ENCODE measurements at regions not wholly inside any gene's neighbourhood (a gene's known extent, or its start where the extent isn't known, plus 50 kb on each side); places are given as distances from the start of the nearest gene placed in this dataset.
A peak's percentile ranks its signal among the peaks of the same experiment; 100 is the strongest.

GRCh38 chr6:91796603-91797002 lies 1209.7 kb upstream of the MAP3K7 start:
- ChIA-PET POLR2A (ENCODE audit: low non-redundant PET) (no interaction called here), CTCF (no interaction called here)
- no peak overlapping the region for H3K27ac ChIP-seq
- TF ChIP-seq, protein P1, sequence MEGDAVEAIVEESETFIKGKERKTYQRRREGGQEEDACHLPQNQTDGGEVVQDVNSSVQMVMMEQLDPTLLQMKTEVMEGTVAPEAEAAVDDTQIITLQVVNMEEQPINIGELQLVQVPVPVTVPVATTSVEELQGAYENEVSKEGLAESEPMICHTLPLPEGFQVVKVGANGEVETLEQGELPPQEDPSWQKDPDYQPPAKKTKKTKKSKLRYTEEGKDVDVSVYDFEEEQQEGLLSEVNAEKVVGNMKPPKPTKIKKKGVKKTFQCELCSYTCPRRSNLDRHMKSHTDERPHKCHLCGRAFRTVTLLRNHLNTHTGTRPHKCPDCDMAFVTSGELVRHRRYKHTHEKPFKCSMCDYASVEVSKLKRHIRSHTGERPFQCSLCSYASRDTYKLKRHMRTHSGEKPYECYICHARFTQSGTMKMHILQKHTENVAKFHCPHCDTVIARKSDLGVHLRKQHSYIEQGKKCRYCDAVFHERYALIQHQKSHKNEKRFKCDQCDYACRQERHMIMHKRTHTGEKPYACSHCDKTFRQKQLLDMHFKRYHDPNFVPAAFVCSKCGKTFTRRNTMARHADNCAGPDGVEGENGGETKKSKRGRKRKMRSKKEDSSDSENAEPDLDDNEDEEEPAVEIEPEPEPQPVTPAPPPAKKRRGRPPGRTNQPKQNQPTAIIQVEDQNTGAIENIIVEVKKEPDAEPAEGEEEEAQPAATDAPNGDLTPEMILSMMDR (conservative IDR thresholded peaks at IDR 0.05; ENCODE audit: low read depth) = no peak
- no peak for DNase-seq (ENCODE audit: low spot score)

DNA sequence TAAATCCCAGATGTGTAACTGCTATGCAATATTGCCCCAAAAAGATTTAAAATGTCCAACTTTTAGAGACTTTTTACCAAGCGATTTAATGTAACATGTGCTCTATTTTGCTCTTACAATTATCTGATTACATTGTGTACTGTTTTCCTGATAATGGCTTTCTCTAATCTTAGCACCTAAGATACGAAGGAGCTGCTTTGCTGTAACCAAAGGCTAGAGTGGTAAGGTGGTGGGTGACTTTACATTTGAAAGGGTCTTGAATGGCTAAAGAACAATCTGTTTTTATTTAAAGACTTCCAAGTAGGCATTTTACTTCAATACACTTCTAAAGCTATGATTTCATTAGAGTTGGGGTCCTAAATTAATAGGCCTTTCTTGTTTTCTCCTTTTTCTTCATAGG lies 1201.6 kb upstream of the MAP3K7 start:
- no peak for DNase-seq (ENCODE audit: low spot score)
- CTCF ChIA-PET = no interaction called here
- TF ChIP-seq, protein P1 (conservative IDR thresholded peaks at IDR 0.05; ENCODE audit: low read depth) = no peak
- POLR2A ChIA-PET (ENCODE audit: low non-redundant PET) = no interaction called here
- H3K27ac ChIP-seq = no peak overlapping the region

DNA sequence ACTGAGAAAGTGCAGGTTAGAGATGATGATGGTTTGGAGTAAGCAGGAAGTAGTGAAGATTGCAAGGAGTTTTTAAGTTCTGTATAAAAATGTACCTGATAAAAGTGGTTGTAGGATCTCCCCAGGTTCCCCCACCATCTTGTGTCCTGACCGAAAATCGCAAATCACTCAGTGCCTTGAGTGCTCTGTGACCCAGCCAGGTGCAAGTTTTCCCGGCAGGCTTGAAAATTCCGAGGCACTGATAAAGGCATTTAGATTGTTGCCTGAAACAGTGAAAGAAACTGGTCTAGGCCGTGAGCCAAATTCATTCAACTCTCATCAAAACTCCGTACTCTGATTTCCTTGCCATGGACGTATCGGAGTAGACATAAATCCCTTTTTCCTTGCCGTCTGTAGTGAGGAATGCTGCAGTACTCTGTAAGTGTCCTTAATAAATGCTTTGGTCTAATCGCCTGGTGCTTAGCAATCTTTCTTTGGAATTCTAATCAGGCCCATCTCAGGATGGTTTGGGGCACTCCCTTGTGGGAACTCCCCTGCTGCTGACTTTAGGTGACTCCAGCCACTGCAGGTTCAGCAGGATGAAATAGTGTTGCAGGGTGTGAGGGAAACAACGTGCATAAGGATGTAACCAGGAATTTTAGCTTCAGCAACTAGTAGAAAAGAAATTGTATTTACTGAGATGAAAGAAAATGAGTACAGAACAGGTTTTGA lies 1199.8 kb upstream of the MAP3K7 start:
- ChIA-PET CTCF (no interaction called here), POLR2A (ENCODE audit: low non-redundant PET) (no interaction called here)
- no peak for DNase-seq (ENCODE audit: low spot score)
- H3K27ac ChIP-seq = no peak overlapping the region
- TF ChIP-seq, protein P1 (conservative IDR thresholded peaks at IDR 0.05; ENCODE audit: low read depth) = no peak

GRCh38 chr6:91782802-91783201 lies 1195.9 kb upstream of the MAP3K7 start:
- ChIA-PET CTCF (no interaction called here), POLR2A (ENCODE audit: low non-redundant PET) (no interaction called here)
- TF ChIP-seq, protein P1 (conservative IDR thresholded peaks at IDR 0.05; ENCODE audit: low read depth) = no peak
- peak; percentile 1 for DNase-seq (ENCODE audit: low spot score)
- H3K27ac ChIP-seq = no peak overlapping the region

GRCh38 chr6:91781946-91782345 lies 1195.1 kb upstream of the MAP3K7 start:
- TF ChIP-seq, protein P1 (conservative IDR thresholded peaks at IDR 0.05; ENCODE audit: low read depth) = no peak
- CTCF ChIA-PET = no interaction called here
- POLR2A ChIA-PET (ENCODE audit: low non-redundant PET) = no interaction called here
- H3K27ac ChIP-seq = no peak overlapping the region
- DNase-seq (ENCODE audit: low spot score) = no peak

DNA sequence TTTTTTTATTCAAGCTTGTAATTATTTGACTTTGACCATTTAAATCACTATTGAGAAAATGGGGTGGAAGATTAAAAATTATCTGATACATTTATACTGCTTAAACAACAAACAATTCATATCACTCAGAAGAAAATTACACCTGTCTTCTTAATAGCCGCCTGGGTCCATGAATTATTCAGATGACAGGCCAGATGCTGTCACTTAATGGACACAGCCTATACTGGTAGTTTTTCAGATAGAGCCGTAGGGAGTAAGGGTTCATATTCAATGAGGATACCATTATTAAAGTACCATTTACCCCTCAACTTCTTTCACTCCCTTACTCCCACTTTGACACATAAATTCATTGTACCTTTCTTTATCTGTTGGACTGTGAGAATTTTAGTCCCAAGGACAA lies 1193.4 kb upstream of the MAP3K7 start:
- DNase-seq (ENCODE audit: low spot score) = no peak
- POLR2A ChIA-PET (ENCODE audit: low non-redundant PET) = no interaction called here
- CTCF ChIA-PET = no interaction called here
- no peak overlapping the region for H3K27ac ChIP-seq
- TF ChIP-seq, protein P1 (conservative IDR thresholded peaks at IDR 0.05; ENCODE audit: low read depth) = no peak
